Activated T-cell treated with anti-CD3 and anti-CD28 coated beads for 4 hours (primary cell): ENCODE measurements at regions not wholly inside any gene's neighbourhood (a gene's known extent, or its start where the extent isn't known, plus 50 kb on each side); places are given as distances from the start of the nearest gene placed in this dataset.

Source experiments
- DNase-seq: peaks from one replicate; pipeline ENCODE4 v3.0.0-alpha.2; 2020

DNA sequence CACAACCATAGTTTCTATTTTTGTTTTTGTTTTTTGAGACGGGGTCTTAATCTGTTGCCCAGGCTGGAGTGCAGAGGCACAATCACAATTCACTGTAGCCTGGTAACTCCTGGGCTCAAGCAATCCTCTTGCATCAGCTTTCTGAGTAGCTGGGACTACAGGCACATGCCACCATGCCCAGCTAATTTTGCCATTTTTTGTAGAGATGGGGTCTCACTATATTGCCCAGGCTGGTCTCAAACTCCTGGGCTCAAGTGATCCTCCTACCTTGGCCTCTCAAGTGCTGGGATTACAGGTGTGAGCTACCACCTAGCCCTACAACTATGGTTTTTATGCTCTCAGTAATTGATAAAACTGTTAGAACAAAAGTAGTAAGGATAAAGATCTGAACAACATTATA is 147.5 kb upstream of the SHB start:
- no peak for DNase-seq

DNA sequence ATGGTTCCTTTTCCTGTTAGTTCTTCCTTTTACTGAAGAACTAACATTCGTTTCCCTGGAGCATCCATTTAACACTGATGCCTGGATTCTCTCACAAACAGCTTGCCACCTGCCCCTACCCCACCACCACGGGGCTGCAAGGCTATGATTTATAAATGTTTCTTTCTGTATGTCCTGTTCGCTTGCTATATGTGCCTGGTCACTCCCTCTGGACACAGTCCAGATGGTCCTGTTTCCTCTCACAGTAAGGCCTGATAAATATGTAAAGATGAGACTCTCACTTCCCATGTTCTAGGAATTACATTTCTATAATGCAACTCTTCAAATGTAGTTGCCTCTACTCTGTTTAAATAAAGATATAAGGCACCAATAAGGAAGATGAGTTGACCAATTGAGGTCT is 146.4 kb upstream of the SHB start:
- DNase-seq, result no peak

DNA sequence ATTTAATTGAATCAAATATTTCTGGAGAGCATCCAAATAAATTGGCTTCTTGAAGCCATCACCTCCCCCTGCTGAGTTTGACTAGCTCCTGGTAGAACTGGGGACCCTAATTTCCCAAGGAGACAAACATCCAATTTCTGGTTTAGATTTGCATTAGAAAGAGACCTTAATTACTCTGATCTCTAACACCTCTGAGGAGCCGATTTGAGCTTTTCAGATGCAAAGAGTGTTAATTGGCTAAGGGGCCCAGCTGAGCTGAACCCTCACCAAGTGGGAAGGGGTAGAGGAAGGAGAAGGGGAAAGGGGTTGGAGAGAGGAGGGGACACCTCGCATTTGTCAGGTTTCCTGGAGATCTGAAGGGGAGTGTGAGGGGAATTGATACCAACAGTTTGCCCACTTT is 145.4 kb upstream of the SHB start:
- DNase-seq, result no peak

DNA sequence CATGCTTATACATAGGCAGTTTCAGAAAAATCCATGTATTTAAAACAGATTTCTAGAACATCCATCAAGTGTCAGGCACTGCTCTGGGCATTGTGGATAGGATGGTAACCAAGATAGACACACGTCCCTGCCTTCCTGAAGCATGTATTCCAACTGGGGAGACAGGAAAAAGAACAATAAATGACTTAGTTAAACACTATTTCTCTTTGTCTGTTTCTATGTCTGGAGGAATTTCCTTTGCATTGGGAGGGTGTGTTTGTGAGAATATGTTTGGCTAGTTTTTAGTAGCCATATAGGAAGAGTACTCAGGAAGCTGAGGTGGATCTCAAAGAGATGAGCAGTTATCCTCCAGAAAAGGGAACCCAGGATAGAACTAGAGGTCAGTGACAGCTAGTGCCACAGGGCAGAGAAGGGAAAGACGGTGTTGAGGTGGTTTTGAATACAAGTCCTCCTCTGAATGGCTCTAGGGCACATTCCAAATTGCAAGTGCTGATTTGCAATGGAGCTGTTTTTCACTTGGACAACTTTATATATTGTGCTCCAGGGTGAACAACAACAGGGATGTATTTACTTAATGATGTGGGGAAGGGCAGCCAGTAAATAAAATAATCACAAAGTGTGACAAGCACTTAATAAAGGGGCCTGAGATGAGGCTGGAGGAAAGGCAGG is 144.7 kb upstream of the SHB start:
- DNase-seq, result no peak

DNA sequence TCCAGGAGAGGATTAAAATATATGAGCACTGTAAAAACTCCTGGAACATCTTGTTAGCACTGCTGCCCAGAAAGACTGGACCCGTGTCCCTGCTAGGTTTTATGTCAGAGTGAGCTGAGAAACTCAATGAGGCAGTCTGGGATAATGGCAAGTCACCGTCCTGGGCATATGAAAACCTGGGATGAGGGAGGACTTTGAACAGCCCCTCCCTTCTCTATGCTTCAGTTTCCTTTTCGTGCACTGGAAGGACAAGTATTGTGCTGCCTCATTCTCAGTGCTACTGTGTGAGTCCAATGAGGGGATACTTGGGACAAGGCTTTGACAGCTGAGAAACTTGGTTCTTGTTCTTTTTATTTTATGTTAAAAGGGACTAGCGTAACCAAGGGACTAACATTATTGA is 143.0 kb upstream of the SHB start:
- DNase-seq, result no peak

DNA sequence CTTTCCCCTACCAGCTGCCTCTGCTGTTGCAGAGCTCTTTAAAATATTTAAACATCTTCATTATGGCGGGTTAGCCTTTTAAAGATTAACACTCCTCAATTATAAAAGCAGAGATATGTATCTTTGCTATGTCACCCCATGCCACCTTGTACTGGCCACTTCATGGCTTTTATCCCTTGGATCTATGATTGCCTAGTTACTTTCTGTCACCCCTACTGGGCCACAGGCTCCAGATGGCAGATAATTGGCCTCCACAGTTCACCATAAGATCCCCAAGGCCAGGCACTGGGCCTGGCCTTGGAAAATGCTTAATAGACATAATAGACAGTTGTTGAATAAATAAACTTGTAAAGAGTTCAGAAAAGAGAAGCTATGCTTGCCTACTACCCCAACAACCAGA is 142.0 kb upstream of the SHB start:
- no peak for DNase-seq

DNA sequence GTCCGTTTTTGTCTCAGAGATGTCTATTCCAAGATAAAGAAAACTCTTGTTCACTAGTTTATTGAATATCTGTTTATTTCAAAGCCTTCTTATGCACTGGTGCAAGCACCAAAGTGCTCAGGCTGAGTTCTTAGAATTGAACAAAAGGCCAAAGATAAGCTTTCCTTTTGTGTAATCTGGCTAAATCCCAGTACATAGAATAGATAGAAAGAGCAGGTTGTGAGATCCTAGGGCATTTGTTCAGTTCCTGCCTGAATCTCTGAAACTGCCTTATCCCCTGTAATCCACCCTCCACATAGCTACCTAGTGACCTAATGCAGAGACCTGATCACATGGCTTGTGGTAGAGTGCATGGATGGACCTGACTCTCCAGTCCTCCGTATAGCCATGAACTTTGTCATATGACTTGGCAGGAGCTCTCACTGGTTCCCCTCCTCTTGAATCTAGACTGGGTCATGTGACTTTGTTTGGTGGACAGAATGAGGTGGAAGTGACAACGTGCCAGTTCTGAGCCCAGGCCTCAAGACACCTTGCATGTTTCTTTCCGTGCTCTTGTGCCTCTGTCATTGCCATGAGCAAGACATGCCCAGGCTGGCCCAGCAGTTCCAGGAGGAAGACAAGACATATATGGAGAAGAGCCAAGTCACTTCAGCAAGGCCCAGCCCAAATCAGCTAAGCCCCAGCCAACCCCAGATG is 139.3 kb upstream of the SHB start:
- DNase-seq, result no peak

DNA sequence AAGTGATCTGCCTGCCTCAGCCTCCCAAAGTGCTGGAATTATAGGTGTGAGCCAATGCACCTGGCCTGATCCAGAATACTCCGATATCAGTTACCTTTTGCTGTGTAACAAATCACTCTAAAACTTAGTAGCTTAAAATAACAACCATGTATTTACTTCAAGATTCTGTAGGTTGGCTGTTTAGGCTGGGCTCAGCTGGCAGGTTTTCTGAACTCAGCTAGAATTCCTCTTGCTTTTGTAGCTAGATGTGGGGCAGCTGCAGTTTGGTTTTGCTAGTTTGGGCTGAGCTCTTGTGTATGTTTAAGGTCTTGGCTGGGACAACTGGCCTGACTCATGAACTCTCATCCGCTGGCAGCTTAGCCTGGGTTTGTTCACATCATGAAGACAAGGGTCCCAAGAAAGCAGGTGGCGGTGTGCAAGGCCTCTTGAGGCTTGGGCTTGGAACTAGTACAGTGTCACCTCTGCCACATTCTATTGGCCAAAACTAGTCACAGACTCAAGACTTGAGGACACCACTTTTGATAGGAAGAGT is 138.3 kb upstream of the SHB start:
- DNase-seq, result no peak

DNA sequence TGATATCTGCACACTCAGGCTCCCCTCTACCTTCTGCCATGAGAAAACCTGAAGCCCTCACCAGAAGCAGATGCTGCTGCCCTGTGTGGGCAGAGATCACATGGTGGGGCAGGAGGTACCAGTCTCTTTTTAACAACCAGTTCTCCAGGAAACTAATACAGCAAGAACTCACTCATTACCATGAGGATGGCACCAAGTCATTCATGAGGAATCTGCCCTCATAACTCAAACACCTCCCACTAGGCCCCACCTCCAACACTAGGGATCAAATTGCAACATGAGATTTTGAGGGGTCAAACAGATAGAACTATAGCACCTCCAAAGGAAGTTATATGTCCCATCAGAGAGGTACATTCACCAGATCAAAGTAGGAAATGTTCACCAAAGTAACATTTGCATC is 136.3 kb upstream of the SHB start:
- no peak for DNase-seq

DNA sequence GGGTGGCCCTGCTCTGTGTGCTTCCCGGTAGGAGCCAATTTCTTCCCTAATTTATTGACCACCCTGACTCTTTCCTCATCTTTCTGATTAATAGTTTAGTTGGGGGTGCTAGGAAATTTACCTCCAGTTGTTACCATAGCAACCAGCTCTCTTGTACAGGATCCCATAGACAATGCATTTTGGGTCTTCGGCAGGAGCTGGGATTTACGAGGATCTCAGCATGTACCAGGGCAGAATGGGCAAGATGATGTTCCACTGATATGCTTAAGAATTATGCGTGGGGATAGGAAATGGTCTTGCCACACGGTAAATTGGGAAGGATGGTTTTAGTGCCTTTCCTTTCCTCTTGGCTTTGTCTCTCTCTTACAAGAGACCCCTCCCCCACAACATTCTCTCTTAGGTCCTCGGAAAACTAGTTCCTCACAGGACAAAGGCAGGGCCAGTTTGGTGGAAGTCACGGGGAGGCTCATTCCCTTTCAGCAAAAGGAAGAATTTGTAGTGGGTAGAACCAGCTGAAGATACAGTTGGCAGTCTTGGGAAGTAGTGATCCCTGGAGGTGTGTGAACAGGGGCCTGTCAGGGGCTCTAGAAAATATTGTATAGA is 133.4 kb upstream of the SHB start:
- no peak for DNase-seq

DNA sequence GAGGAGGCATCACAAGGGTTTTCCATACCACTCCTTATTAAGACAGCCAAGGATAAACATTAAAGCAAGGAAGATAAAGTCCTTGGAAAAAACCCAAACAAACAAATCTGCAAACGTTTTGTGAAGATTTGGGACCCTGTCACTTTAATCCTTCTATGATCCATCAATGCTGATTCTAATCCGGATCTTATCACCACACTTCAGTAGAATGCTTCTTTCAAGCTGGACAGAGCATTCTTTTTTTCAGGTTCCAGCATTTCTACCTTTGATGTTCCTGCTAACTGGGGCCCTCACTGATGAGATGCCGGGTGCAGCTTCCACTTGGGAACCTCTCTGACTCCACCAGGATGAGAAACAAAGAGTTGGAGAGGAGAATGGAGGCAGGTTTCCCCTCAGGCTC is 132.8 kb upstream of the SHB start:
- DNase-seq, result no peak

DNA sequence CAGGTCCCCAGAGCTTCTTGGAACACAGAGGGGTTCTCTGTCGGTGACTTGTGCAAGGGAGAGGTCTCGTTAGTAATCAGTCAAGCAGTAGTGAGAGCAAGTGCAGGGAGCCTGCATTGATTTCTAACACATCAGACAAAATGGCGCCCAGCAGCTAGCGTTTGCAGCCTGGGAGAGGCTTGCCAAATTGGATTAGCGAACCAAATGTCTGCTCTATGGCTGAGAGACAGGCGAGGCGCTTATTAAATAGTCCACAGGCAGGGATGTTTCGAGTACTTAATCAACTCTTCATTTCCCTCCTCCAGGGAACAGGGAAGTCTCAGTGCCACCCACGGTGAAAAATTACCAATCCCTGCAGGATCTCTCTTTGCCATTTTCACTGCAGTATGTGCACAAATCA is 131.4 kb upstream of the SHB start:
- DNase-seq, result no peak

DNA sequence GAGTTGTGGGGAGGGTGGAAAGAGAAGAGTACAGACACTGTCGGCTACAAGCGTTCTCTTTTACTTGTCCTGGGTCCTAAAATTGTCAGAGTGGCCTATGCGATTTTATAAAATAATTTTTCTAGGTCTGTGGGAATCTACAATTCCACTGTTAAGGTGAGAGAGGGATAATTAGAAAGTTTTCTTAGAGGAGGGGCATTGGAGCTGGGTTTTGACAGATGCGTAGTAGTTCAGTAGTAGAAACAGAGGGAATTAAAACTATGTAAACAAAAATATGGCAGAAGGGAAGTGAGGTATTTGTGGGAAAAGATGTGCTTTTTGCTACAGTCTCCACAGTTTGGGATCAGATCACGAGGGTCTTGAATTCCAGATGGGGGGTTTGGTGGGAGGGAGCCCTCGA is 129.1 kb upstream of the SHB start:
- DNase-seq, result no peak

DNA sequence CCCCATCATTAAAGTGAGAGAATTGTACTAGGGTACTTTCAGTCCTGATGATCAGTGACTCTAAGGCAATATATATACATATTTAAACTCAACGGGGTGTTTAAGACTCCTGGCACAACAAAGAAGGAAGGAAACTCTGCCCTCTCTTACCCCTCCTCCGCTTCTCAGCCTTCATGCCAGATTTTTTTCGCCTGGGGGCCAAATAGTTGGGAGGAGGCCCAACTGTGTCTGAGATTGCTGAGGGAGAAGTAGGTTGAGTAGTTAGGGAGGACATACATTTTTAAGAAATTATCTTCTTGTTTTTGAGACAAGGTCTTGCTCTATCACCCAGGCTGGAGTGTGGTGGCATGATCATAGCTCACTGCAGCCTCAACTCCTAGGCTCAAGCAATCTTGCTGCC is 127.7 kb upstream of the SHB start:
- DNase-seq, result no peak

DNA sequence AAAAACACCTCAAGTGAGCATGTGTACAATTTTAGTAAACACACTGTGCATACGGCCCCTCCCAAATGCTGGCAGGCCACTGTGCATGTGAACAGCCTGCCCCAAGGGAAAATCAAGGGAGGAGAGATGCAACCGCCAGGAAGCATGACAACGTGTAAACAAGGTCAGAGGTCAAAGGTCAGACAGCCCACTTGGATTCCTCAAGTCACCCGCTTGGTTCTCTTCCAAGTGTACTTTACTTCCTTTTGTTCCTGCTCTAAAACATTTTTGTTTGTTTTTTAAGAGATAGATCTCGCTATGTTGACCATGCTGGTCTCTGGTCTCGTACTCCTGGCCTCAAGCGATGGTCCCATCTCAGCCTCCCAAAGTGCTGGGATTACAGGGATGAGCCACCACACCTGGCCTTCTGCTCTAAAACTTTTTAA is 126.7 kb upstream of the SHB start:
- no peak for DNase-seq

DNA sequence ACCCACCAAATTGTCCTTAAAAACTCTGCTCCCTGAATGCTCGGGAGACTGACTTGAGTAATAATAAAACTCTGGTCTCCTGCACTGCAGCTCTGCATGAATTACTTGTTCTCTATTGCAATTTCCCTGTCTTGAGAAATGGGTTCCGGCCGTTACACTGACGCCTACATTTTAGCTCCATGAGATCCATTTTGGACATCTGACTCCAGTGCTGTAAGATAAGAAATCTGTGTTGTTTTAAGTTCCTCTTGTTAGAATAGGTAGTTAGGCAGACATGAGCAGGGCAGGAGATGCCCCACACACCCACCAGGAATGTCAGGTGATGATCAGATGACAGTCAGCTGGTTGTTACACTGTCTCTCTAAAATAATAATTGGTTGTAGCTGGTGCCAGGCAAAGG is 125.8 kb upstream of the SHB start:
- no peak for DNase-seq

DNA sequence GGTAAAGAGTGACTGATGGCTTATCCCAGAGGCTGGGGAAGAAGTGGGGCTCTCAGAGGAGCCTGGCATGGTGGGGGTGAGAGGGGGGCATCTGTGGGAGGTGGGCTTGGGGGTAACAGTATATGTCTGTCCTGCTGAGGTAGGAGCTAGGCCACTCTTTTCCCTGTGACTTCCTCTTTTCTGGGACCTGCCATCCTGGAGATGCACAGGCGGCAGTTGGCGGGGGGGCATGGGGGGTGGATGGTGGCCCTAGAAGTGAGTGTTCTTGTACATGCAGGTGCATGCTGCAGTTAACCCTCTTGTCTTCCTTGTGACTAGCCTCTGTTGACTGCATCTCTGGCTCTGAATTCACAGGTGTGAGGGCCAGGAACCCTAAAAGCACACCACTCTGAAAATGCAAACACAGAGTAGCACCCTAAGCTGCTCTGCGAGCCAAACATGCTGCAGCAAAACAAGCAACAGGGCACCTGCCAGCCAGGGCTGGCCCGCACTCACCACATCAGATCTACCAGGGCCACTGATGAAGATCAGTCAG is 123.8 kb upstream of the SHB start:
- no peak for DNase-seq

DNA sequence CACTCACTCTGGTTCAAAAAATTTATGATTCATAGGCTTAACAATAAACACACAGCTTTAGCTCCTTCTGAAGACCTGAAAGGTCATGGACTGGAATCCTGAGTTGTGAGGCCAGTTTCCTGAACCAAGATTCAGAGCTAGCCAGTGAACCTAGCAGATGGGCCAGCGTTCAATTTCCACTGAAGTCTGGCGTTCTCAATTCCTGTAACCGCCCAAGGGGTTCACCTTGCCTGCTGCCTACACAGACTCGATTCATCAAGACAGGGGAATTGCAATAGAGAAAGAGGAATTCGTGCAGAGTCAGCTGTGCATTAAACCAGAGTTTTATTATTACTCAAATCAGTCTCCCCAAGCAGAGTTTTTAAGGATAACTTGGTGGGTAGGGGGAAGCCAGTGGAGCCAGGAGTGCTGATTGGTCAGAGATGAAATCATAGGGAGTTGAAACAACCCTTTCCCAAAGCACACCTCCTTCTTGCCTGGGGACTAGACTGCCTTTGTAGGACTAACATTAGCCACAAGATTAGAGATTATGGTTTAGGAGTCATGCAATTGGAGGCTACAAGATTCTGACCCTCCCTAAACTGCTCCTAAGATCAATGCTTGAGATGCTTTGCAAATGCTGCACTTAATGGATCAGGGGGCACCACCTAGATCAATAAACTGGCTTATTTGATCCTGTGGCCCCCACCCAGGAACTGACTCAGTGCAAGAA is 117.5 kb upstream of the SHB start:
- no peak for DNase-seq

DNA sequence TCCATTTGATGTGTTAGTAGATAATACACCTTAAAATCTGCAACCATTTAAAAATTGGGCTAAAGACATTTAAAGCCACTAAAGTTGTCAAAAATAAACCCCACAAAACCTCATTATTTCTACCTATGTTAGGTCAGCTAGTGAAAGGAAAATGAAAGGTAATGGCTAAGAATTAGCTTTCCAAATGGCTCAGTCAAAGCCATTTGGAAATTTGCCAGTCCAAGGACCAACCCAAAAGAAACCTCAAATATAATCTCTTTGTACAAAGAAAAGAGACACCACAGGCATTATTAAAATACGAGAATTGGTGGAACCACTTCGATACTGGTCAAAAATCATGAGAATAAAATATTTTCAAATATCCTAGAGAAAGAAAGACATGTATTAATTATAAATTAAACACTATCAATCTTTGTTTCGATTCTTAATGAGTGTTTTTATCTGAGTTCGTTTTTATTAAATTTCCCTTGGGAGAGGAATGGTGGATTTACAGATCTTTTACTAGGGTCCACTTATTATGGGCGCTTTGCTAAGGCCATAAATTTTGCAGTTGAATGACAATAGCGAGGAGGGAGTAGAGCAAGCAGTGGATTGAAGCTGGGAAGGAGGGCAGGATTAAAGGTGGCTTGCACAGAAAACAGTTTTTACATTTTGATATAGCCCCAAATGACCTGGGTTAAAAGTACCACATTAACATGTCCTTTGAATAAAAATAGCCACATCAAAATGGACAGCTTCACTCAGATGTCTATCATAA is 116.8 kb upstream of the SHB start:
- DNase-seq, result no peak

DNA sequence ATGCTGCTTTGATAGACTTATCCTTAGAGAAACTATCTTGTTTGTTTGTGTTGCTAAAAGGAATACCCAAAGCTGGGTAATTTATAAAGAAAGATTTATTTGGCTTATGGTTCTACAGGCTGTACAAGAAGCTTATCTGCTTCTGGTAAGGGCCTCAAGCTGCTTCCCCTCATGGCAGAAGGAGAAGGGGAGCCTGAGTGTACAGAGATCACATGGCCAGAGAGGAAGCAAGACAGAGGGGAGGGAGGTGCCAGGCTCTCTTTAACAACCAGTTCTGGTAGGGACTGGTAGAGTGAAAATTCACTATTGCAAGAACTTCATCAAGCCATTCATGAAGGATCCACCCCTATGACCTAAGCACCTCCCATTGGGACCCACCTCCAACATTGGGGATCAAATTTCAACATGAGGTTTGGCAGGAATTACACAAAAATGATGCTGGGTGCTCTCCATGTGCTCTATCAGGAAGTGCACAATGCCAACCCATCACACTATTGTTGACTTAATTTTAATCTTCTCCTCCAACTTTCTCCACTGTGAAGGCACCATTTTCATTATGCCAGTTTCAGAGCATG is 115.1 kb upstream of the SHB start:
- DNase-seq, result no peak

DNA sequence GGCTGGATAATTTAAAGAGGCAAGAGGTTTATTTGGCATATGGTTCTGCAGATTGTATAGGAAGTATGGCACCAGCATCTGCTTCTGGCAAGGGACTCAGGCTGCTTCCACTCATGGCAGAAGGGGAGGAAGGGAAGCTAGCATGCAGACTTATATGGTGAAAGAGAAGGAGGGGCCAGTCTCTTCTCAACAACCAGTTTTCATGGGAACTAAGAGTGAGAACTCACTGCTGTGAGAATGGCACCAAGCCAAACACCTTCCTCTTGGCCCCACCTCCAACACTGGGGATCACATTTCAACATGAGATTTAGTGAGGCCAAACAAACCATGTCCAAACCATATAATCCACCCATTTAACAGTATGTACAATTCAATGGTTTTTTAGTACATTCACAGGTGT is 113.3 kb upstream of the SHB start:
- no peak for DNase-seq

DNA sequence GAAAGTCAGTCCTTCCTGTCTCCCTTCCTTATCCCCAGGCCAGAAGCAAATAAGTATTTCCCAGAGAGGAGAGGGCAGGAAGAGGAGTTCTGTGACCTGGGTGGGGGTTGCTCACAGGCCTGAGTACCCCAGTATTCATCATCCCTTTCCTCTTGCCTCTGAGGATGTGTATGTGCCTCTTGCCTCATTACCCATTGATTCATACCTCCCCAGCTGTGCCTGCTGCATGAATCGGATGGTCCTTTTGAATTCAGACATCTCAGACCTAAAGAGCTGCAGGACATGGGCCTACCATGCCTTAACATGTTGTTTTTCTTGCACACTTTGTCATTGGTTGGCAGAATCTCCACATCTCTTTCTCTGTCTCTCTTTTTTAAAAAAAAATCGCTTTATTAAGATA is 112.8 kb upstream of the SHB start:
- DNase-seq, result no peak
